ENCODE measurements at regions not wholly inside any gene's neighbourhood (a gene's known extent, or its start where the extent isn't known, plus 50 kb on each side); places are given as distances from the start of the nearest gene placed in this dataset.

- TF ChIP-seq EP300 (IDR thresholded peaks at IDR 0.05; ENCODE audit: borderline replicate concordance) (no peak), RAD21 (IDR thresholded peaks at IDR 0.05; ENCODE audit: low read depth) (no peak), TCF12 (IDR thresholded peaks at IDR 0.05; ENCODE audit: low read depth) (no peak), CEBPB (IDR thresholded peaks at IDR 0.05) (no peak), EGR1 (IDR thresholded peaks at IDR 0.05) (no peak), ZBTB7A (IDR thresholded peaks at IDR 0.05; ENCODE audit: low read depth) (no peak), TAF1 (IDR thresholded peaks at IDR 0.05; ENCODE audit: low read depth) (no peak)
Observed at GRCh38 chr6:67706388-67706787, 928.7 kb upstream of the ADGRB3 start.

DNA sequence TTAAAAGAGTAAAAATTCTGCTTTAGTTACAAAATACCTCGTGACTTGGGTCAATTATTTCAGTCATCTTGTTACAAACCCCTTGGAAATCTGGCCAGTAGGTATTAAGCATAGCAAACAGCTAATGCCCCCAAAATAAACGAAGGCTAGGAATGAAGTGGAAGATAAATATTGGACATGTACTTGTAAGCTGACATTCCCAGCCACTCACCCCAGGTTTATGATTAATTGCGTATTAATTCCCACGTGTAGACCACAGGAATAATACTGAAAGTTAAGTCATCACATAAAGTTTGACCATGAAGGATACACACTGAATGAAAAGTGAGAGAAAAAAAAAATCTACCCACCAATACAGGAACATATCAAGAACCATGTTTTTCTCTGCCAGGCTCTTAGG is 936.5 kb upstream of the ADGRB3 start:
- TF ChIP-seq MAX (IDR thresholded peaks at IDR 0.05) (no peak), FOXM1 (IDR thresholded peaks at IDR 0.05; ENCODE audit: borderline replicate concordance, low read depth) (no peak), CEBPB (IDR thresholded peaks at IDR 0.05) (no peak), EGR1 (IDR thresholded peaks at IDR 0.05) (no peak), ZBTB7A (IDR thresholded peaks at IDR 0.05; ENCODE audit: low read depth) (no peak), TAF1 (IDR thresholded peaks at IDR 0.05; ENCODE audit: low read depth) (no peak), RAD21 (IDR thresholded peaks at IDR 0.05; ENCODE audit: low read depth) (no peak), EP300 (IDR thresholded peaks at IDR 0.05; ENCODE audit: borderline replicate concordance) (no peak), TEAD4 (IDR thresholded peaks at IDR 0.05) (no peak), NFIC (IDR thresholded peaks at IDR 0.05) (no peak), USF1 (IDR thresholded peaks at IDR 0.05) (no peak), REST (IDR thresholded peaks at IDR 0.05; ENCODE audit: low read depth) (no peak), CREB1 (IDR thresholded peaks at IDR 0.05; ENCODE audit: low read depth) (no peak), YY1 (IDR thresholded peaks at IDR 0.05; ENCODE audit: low read depth) (no peak), TCF12 (IDR thresholded peaks at IDR 0.05; ENCODE audit: low read depth) (no peak)

GRCh38 chr6:67694127-67694526 is 941.0 kb upstream of the ADGRB3 start:
- TF ChIP-seq ZBTB7A (IDR thresholded peaks at IDR 0.05; ENCODE audit: low read depth) (no peak), MAX (IDR thresholded peaks at IDR 0.05) (no peak), EGR1 (IDR thresholded peaks at IDR 0.05) (no peak), CREB1 (IDR thresholded peaks at IDR 0.05; ENCODE audit: low read depth) (no peak), RAD21 (IDR thresholded peaks at IDR 0.05; ENCODE audit: low read depth) (no peak), CEBPB (IDR thresholded peaks at IDR 0.05) (no peak), NFIC (IDR thresholded peaks at IDR 0.05) (no peak), TCF12 (IDR thresholded peaks at IDR 0.05; ENCODE audit: low read depth) (no peak), TEAD4 (IDR thresholded peaks at IDR 0.05) (no peak), REST (IDR thresholded peaks at IDR 0.05; ENCODE audit: low read depth) (no peak), YY1 (IDR thresholded peaks at IDR 0.05; ENCODE audit: low read depth) (no peak), TAF1 (IDR thresholded peaks at IDR 0.05; ENCODE audit: low read depth) (no peak), EP300 (IDR thresholded peaks at IDR 0.05; ENCODE audit: borderline replicate concordance) (no peak), USF1 (IDR thresholded peaks at IDR 0.05) (no peak)

DNA sequence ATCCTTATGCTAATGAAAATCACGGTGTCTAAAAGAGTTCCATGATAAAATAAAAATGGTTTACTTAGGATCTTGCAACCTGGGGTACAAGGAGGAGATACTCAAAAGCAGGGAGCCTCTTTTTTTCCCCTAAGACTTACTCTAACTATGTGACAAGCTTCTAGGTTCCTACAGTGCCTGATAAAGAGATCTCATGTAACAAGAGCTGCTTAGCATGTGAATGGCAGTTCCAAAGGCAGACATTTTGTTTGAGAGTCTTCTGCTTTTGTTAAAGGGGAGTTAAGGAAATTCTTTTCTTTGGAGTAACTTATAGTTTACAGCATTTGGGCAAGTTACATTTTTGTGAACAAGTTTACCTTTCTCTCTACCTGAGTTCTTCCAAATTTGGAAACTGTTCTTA is 945.8 kb upstream of the ADGRB3 start:
- TF ChIP-seq TEAD4 (IDR thresholded peaks at IDR 0.05) (no peak), MAX (IDR thresholded peaks at IDR 0.05) (no peak), FOXM1 (IDR thresholded peaks at IDR 0.05; ENCODE audit: borderline replicate concordance, low read depth) (no peak), CEBPB (IDR thresholded peaks at IDR 0.05) (no peak), YY1 (IDR thresholded peaks at IDR 0.05; ENCODE audit: low read depth) (no peak), TAF1 (IDR thresholded peaks at IDR 0.05; ENCODE audit: low read depth) (no peak), RAD21 (IDR thresholded peaks at IDR 0.05; ENCODE audit: low read depth) (no peak), ZBTB7A (IDR thresholded peaks at IDR 0.05; ENCODE audit: low read depth) (no peak), CREB1 (IDR thresholded peaks at IDR 0.05; ENCODE audit: low read depth) (no peak), NFIC (IDR thresholded peaks at IDR 0.05) (no peak), TCF12 (IDR thresholded peaks at IDR 0.05; ENCODE audit: low read depth) (no peak), EP300 (IDR thresholded peaks at IDR 0.05; ENCODE audit: borderline replicate concordance) (no peak)

DNA sequence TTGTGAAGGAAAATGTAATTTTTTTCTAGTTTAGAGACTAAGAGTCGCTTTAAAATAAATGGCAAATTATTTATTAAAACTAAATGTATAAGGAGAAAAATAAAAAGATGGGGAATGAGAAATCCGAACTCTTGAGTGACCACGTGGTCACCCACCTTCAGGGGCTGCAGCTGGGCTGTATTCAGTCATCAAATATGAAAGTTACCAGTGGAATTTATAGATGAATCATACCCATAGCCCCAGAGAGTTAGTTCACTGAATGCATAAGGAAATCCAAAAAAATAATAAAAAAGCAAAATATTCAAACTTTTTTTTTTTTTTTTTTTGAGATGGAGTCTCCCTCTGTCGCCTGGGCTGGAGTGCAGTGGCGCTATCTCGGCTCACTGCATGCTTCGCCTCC is 947.7 kb upstream of the ADGRB3 start:
- TF ChIP-seq NFIC (IDR thresholded peaks at IDR 0.05) (no peak), FOXM1 (IDR thresholded peaks at IDR 0.05; ENCODE audit: borderline replicate concordance, low read depth) (no peak), EGR1 (IDR thresholded peaks at IDR 0.05) (no peak), USF1 (IDR thresholded peaks at IDR 0.05) (no peak), TAF1 (IDR thresholded peaks at IDR 0.05; ENCODE audit: low read depth) (no peak), CEBPB (IDR thresholded peaks at IDR 0.05) (no peak), TEAD4 (IDR thresholded peaks at IDR 0.05) (no peak), RAD21 (IDR thresholded peaks at IDR 0.05; ENCODE audit: low read depth) (no peak)
